GM23338 (cell line): ENCODE measurements at regions not wholly inside any gene's neighbourhood (a gene's known extent, or its start where the extent isn't known, plus 50 kb on each side); places are given as distances from the start of the nearest gene placed in this dataset.

Experiments
- ATAC-seq: fragments of 200-7000 bp; cut with Tn5 transposase; 3 replicates; pipeline ENCODE4 v1.9.1; 2020
- DNase-seq: peaks from one replicate; pipeline ENCODE4 v3.0.0-alpha.2; 2015; ENCODE audit warnings: low spot score
- H2AFZ ChIP-seq: fragments of 200-600 bp; sonication (generic); 2 replicates; pipeline ENCODE4 v1.8.0; 2016; ENCODE audit warnings: antibody characterized with exemption, mild to moderate bottlenecking, moderate library complexity
- H3F3A ChIP-seq: fragments of 200-600 bp; sonication (generic); replicated peaks from 2 replicates; pipeline ENCODE4 v1.8.0; 2017; ENCODE audit warnings: antibody characterized with exemption, mixed run types, low read depth
- H3K27ac ChIP-seq: fragments of 200-600 bp; sonication (generic); 2 replicates; pipeline ENCODE4 v1.6.1; 2016; ENCODE audit warnings: low read depth
- H3K27me3 ChIP-seq: fragments of 200-600 bp; sonication (generic); 2 replicates; pipeline ENCODE4 v1.8.0; 2016; ENCODE audit warnings: mild to moderate bottlenecking, mixed run types, moderate library complexity; ENCODE audit not compliant: insufficient read depth
- H3K36me3 ChIP-seq: fragments of 200-600 bp; sonication (generic); 2 replicates; pipeline ENCODE4 v1.8.0; 2016; ENCODE audit warnings: mild to moderate bottlenecking; ENCODE audit not compliant: insufficient read depth
- H3K4me1 ChIP-seq: fragments of 200-600 bp; sonication (generic); 2 replicates; pipeline ENCODE4 v1.8.0; 2016; ENCODE audit warnings: mild to moderate bottlenecking, moderate library complexity; ENCODE audit not compliant: insufficient read depth
- H3K4me2 ChIP-seq: fragments of 200-600 bp; sonication (generic); 2 replicates; pipeline ENCODE4 v1.7.1; 2017; ENCODE audit warnings: mixed run types
- H3K4me3 ChIP-seq: fragments of 200-600 bp; sonication (generic); 2 replicates; pipeline ENCODE4 v1.6.1; 2016; ENCODE audit warnings: mixed run types
- H3K79me2 ChIP-seq: fragments of 200-600 bp; sonication (generic); replicated peaks from 2 replicates; pipeline ENCODE4 v1.8.0; 2017; ENCODE audit warnings: mild to moderate bottlenecking; ENCODE audit not compliant: insufficient read depth
- H3K9me2 ChIP-seq: fragments of 200-600 bp; sonication (generic); 2 replicates; pipeline ENCODE4 v1.8.0; 2017; ENCODE audit not compliant: insufficient read depth
- H4K20me1 ChIP-seq: fragments of 200-600 bp; sonication (generic); replicated peaks from 2 replicates; pipeline ENCODE4 v1.8.0; 2017; ENCODE audit warnings: mild to moderate bottlenecking; ENCODE audit not compliant: insufficient read depth
- H3K27ac Mint-ChIP-seq: 2 replicates; pipeline ENCODE4 v1.8.0; 2020; ENCODE audit warnings: inconsistent platforms, mild to moderate bottlenecking, moderate library complexity, mixed read lengths
- H3K27me3 Mint-ChIP-seq: 3 replicates; pipeline ENCODE4 v1.8.0; 2022; ENCODE audit warnings: low read depth, mild to moderate bottlenecking, moderate library complexity, mixed read lengths, inconsistent platforms; ENCODE audit not compliant: insufficient read depth, poor library complexity
- H3K36me3 Mint-ChIP-seq: 3 replicates; pipeline ENCODE4 v1.8.0; 2021; ENCODE audit warnings: low read depth, mild to moderate bottlenecking, inconsistent platforms, moderate library complexity, mixed read lengths
- H3K4me1 Mint-ChIP-seq: 3 replicates; pipeline ENCODE4 v1.8.0; 2020; ENCODE audit warnings: mild to moderate bottlenecking, inconsistent platforms, mixed read lengths
- H3K4me3 Mint-ChIP-seq: 3 replicates; pipeline ENCODE4 v1.8.0; 2021; ENCODE audit warnings: moderate library complexity, mild to moderate bottlenecking, inconsistent platforms, mixed read lengths
- H3K9me3 Mint-ChIP-seq: 3 replicates; pipeline ENCODE4 v1.8.0; 2020; ENCODE audit warnings: moderate library complexity, mild to moderate bottlenecking, inconsistent platforms, mixed read lengths
- CREB1 ChIP-seq: fragments of 250-450 bp; sonication (Bioruptor Pico); IDR thresholded peaks from 2 replicates; pipeline ENCODE4 v1.5.0; 2020; ENCODE audit warnings: low read depth, mild to moderate bottlenecking, moderate library complexity
- EZH2phosphoT487 ChIP-seq: fragments of 200-600 bp; sonication (generic); IDR thresholded peaks from one replicate; pipeline ENCODE4 v1.8.1; 2018; ENCODE audit warnings: antibody characterized with exemption; ENCODE audit not compliant: unreplicated experiment
- JUNB ChIP-seq: IDR thresholded peaks from one replicate; pipeline ENCODE4 v1.6.1; 2016; ENCODE audit warnings: antibody characterized with exemption; ENCODE audit not compliant: unreplicated experiment
- NANOG ChIP-seq: IDR thresholded peaks from 2 replicates; pipeline ENCODE4 v1.6.1; 2016; ENCODE audit warnings: antibody characterized with exemption, borderline replicate concordance
- POLR2AphosphoS5 ChIP-seq: IDR thresholded peaks from 2 replicates; pipeline ENCODE4 v1.6.1; 2016; ENCODE audit warnings: antibody characterized with exemption, low read depth
- REST ChIP-seq: IDR thresholded peaks from one replicate; pipeline ENCODE4 v1.6.1; 2018; ENCODE audit warnings: antibody characterized with exemption; ENCODE audit not compliant: unreplicated experiment
- STAT1 ChIP-seq: IDR thresholded peaks from one replicate; pipeline ENCODE4 v1.6.1; 2016; ENCODE audit warnings: antibody characterized with exemption; ENCODE audit not compliant: unreplicated experiment
- TF ChIP-seq, protein P1 (sequence below): IDR thresholded peaks from 2 replicates; pipeline ENCODE4 v1.6.1; 2016; ENCODE audit warnings: antibody characterized with exemption

DNA sequence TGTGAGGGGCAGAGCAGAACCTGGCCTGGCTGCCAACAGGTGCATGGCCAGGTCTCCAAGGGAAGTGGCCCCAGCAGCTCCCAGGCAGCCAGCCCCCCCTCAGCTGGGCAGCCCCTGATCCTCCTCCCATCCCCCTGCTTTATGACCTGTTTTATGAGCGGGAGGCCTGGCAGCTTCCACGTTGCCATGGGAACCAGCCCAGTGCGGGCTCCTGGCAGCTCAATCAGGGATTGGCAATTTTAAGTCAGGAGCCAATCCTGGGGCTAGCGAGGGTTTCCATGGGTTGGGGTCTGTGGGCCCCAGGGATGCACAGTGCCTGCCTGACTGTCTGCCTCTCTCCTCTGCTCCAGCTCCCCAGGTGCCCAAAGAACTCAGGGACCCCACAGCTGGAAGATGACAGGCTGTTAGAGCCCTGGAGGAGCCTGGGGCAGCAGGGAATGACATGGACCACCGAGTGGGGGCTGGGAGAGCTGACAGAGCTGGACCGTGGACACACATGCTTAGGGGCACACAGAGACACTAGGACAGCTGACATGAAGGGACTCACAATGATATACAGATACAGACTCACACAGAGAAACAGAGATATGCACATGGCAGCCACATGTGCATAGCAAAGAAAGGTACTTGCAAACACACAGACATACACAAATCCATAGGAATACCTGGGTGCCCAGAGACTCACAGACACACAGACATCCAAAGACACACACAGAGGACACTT is 56.5 kb upstream of the SIRPA start (continued):
- TF ChIP-seq REST (no peak), STAT1 (no peak)
- TF ChIP-seq, protein P1, sequence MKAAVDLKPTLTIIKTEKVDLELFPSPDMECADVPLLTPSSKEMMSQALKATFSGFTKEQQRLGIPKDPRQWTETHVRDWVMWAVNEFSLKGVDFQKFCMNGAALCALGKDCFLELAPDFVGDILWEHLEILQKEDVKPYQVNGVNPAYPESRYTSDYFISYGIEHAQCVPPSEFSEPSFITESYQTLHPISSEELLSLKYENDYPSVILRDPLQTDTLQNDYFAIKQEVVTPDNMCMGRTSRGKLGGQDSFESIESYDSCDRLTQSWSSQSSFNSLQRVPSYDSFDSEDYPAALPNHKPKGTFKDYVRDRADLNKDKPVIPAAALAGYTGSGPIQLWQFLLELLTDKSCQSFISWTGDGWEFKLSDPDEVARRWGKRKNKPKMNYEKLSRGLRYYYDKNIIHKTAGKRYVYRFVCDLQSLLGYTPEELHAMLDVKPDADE = no peak

DNA sequence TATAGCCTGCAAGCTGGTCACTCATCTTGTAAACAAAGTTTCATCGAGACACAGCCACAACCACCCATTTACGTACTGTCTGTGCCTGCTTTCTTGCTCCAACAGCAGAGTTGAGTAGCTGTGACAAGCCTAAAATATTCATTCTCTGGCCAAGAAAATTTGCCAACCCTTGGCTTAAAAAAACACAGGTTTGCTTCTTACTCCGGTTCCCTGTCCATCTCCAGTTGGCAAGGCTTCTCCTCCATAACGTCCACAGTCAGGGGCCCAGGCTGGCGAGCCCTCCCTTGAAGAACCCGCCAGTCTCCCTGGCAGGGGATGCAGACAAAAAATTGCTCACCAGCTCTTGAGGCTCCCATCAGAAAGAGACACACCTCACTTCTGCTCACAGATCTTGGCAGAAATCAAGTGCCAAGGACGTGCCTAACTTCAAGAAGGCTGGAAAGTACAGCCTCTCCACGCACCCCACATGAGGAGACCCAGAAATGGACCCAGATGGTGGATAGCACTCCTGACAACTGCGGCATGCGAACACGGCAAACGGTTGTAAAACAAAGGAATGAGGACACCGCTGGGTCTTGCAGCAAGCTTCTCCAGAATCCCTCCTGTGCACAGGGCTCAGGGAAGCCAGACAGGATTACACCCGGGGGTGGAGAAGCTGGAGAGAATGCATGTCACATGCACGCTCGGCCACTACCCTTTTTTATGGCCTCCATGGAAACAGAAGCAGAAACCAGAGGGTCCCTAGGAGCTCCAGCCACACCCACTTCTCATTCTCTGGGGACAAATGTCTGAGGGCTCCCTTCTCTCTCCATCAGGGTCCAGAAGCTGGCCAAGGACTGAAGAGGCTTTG is 59.8 kb upstream of the SIRPA start:
- Histone ChIP-seq H3K79me2 (no peaks in the 10 kb centered on the region), H3K27ac (no peak overlapping the region), H3F3A (no peaks in the 10 kb centered on the region), H4K20me1 (no peaks in the 10 kb centered on the region), H3K9me2 (no peaks in the 10 kb centered on the region), H3K36me3 (no peaks in the 10 kb centered on the region), H3K4me2 (no peak overlapping the region), H3K4me1 (no peaks in the 10 kb centered on the region), H3K4me3 (no peak overlapping the region), H3K27me3 (no peaks in the 10 kb centered on the region), H2AFZ (no peak overlapping the region)
- no peak for DNase-seq
- ATAC-seq = no peak
- no peak overlapping the region for H3K4me3 Mint-ChIP-seq
- peaks cover 3% of the 10 kb centered on the region; the same call in 2 of the 3 replicates for H3K4me1 Mint-ChIP-seq
- H3K36me3 Mint-ChIP-seq = no peaks in the 10 kb centered on the region
- no peaks in the 10 kb centered on the region for H3K9me3 Mint-ChIP-seq
- no peak overlapping the region for H3K27ac Mint-ChIP-seq
- H3K27me3 Mint-ChIP-seq = peaks cover 5% of the 10 kb centered on the region
- TF ChIP-seq STAT1 (no peak), JUNB (no peak), EZH2phosphoT487 (no peak), POLR2AphosphoS5 (no peak), REST (no peak), CREB1 (no peak), NANOG (no peak)
- TF ChIP-seq, protein P1 = no peak
